Neural cell (in vitro differentiated cells): ENCODE measurements at regions not wholly inside any gene's neighbourhood (a gene's known extent, or its start where the extent isn't known, plus 50 kb on each side); places are given as distances from the start of the nearest gene placed in this dataset.
"Not testable (repeated sequence)": the region's sequence is repeated elsewhere in the genome, so short reads cannot be mapped to it uniquely, and the experiment has no call there.

Experiments
- H2AFZ ChIP-seq: fragments of 200-600, 300-800 bp; sonication (generic), shearing (Covaris generic); 2 replicates; pipeline ENCODE4 v1.6.0; 2014; ENCODE audit warnings: low read depth, mild to moderate bottlenecking, antibody characterized with exemption, low read length, moderate library complexity
- H3F3A ChIP-seq: fragments of 200-600 bp; shearing (Covaris generic); 2 replicates; pipeline ENCODE4 v1.6.1; 2016; ENCODE audit warnings: mild to moderate bottlenecking, moderate library complexity, mixed read lengths, antibody characterized with exemption, low read length; ENCODE audit not compliant: insufficient read depth, poor library complexity, severe bottlenecking
- H3K27ac ChIP-seq: fragments of 200-600, 300-800 bp; sonication (generic), shearing (Covaris generic); 2 replicates; pipeline ENCODE4 v1.5.1; 2014; ENCODE audit warnings: mild to moderate bottlenecking, low read length, moderate library complexity
- H3K27me3 ChIP-seq: fragments of 300-800, 200-600 bp; sonication (generic), shearing (Covaris generic); 2 replicates; pipeline ENCODE4 v1.6.0; 2014; ENCODE audit warnings: mild to moderate bottlenecking, low read depth, low read length, moderate library complexity; ENCODE audit not compliant: insufficient read depth
- H3K36me3 ChIP-seq: fragments of 300-800, 200-600 bp; sonication (generic), shearing (Covaris generic); 2 replicates; pipeline ENCODE4 v1.5.1; 2014; ENCODE audit warnings: mild to moderate bottlenecking, antibody characterized with exemption, low read length, moderate library complexity; ENCODE audit not compliant: insufficient read depth
- H3K4me2 ChIP-seq: fragments of 300-800, 200-600 bp; sonication (generic), shearing (Covaris generic); 2 replicates; pipeline ENCODE4 v1.6.0; 2014; ENCODE audit warnings: mild to moderate bottlenecking, low read length
- H3K4me3 ChIP-seq: fragments of 300-800, 200-600 bp; sonication (generic), shearing (Covaris generic); 2 replicates; pipeline ENCODE4 v1.5.1; 2014; ENCODE audit warnings: mild to moderate bottlenecking, low read length, moderate library complexity
- H3K79me2 ChIP-seq: fragments of 200-600 bp; shearing (Covaris generic); replicated peaks from 2 replicates; pipeline ENCODE4 v1.6.0; 2014; ENCODE audit warnings: mild to moderate bottlenecking, low read length, moderate library complexity; ENCODE audit not compliant: insufficient read depth
- H3K9ac ChIP-seq: fragments of 300-800, 200-600 bp; sonication (generic), shearing (Covaris generic); 2 replicates; pipeline ENCODE4 v1.6.1; 2016; ENCODE audit warnings: mild to moderate bottlenecking, low read length, mixed read lengths
- H3K9me2 ChIP-seq: fragments of 200-600 bp; shearing (Covaris generic); 2 replicates; pipeline ENCODE4 v1.6.1; 2016; ENCODE audit warnings: mild to moderate bottlenecking, low read length, mixed read lengths; ENCODE audit not compliant: insufficient read depth
- H3K9me3 ChIP-seq: fragments of 200-600, 300-800 bp; sonication (generic), shearing (Covaris generic); 2 replicates; pipeline ENCODE4 v1.6.1; 2016; ENCODE audit warnings: mild to moderate bottlenecking, mixed run types, low read length, moderate library complexity, mixed read lengths
- H4K20me1 ChIP-seq: fragments of 200-600 bp; shearing (Covaris generic); 2 replicates; pipeline ENCODE4 v1.6.1; 2016; ENCODE audit warnings: mild to moderate bottlenecking, mixed run types; ENCODE audit not compliant: insufficient read depth
- EP300 ChIP-seq: fragments of 450-650 bp; conservative IDR thresholded peaks from 2 replicates; pipeline ENCODE4 v1.6.1; 2014; ENCODE audit warnings: antibody characterized with exemption, mild to moderate bottlenecking, moderate library complexity; ENCODE audit not compliant: poor library complexity, severe bottlenecking
- EZH2 ChIP-seq: fragments of 200-600, 300-800 bp; shearing (Covaris generic), sonication (generic); IDR thresholded peaks from 2 replicates; pipeline ENCODE4 v1.6.1; 2014; ENCODE audit warnings: antibody characterized with exemption, low read length, borderline replicate concordance, mild to moderate bottlenecking; ENCODE audit not compliant: insufficient read depth, poor library complexity, severe bottlenecking
- MXI1 ChIP-seq: fragments of 450-650 bp; conservative IDR thresholded peaks from 2 replicates; pipeline ENCODE4 v1.6.1; 2014; ENCODE audit warnings: antibody characterized with exemption, mild to moderate bottlenecking; ENCODE audit not compliant: poor library complexity, severe bottlenecking
- POLR2AphosphoS5 ChIP-seq: IDR thresholded peaks from 2 replicates; pipeline ENCODE4 v1.6.1; 2012
- RAD21 ChIP-seq: fragments of 450-650 bp; conservative IDR thresholded peaks from 2 replicates; pipeline ENCODE4 v1.6.1; 2014; ENCODE audit warnings: antibody characterized with exemption, mild to moderate bottlenecking, moderate library complexity
- REST ChIP-seq: IDR thresholded peaks from 2 replicates; pipeline ENCODE4 v1.6.1; 2012; ENCODE audit warnings: borderline replicate concordance
- SMC3 ChIP-seq: fragments of 450-650 bp; conservative IDR thresholded peaks from 2 replicates; pipeline ENCODE4 v1.6.1; 2014; ENCODE audit warnings: antibody characterized with exemption, mild to moderate bottlenecking, moderate library complexity; ENCODE audit not compliant: poor library complexity
- TAF1 ChIP-seq: IDR thresholded peaks from 2 replicates; pipeline ENCODE4 v1.6.1; 2012; ENCODE audit warnings: low read depth
- TF ChIP-seq, protein P1 (sequence below): fragments of 450-650 bp; IDR thresholded peaks from 2 replicates; pipeline ENCODE4 v1.5.1; 2014; ENCODE audit warnings: antibody characterized with exemption, mild to moderate bottlenecking, moderate library complexity; ENCODE audit not compliant: poor library complexity, severe bottlenecking

DNA sequence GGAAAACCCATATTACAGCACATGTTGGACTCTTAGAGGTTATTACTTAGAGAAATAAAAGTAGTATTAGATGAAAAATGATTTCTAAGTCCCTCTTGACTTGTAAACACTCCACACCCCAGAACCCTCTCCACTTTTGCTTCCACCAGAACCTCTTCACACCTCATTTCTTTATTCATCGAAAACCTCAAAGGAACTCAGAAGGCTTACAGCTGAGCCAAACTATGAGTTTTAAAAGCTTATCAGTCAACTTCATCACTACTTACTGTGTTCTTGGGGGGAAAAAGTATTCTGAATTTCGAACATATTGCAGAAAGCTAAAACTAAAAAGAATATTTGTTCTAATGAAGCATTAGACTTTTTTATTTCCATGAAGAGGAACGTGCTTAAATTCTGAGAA lies 547.8 kb upstream of the STEAP1 start:
- H3K36me3 ChIP-seq = no peaks in the 10 kb centered on the region
- no peaks in the 10 kb centered on the region for H4K20me1 ChIP-seq
- H3K9me2 ChIP-seq = no peaks in the 10 kb centered on the region
- H3K4me2 ChIP-seq = no peak overlapping the region
- no peaks in the 10 kb centered on the region for H3K79me2 ChIP-seq
- no peak overlapping the region for H2AFZ ChIP-seq
- H3F3A ChIP-seq = no peaks in the 10 kb centered on the region
- H3K27ac ChIP-seq = no peak overlapping the region
- H3K27me3 ChIP-seq = no peaks in the 10 kb centered on the region
- no peak overlapping the region for H3K9ac ChIP-seq
- TF ChIP-seq EP300 (no peak), RAD21 (no peak), TAF1 (no peak), REST (no peak), POLR2AphosphoS5 (no peak), SMC3 (no peak)
- TF ChIP-seq, protein P1, sequence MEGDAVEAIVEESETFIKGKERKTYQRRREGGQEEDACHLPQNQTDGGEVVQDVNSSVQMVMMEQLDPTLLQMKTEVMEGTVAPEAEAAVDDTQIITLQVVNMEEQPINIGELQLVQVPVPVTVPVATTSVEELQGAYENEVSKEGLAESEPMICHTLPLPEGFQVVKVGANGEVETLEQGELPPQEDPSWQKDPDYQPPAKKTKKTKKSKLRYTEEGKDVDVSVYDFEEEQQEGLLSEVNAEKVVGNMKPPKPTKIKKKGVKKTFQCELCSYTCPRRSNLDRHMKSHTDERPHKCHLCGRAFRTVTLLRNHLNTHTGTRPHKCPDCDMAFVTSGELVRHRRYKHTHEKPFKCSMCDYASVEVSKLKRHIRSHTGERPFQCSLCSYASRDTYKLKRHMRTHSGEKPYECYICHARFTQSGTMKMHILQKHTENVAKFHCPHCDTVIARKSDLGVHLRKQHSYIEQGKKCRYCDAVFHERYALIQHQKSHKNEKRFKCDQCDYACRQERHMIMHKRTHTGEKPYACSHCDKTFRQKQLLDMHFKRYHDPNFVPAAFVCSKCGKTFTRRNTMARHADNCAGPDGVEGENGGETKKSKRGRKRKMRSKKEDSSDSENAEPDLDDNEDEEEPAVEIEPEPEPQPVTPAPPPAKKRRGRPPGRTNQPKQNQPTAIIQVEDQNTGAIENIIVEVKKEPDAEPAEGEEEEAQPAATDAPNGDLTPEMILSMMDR = no peak
- no peak overlapping the region for H3K4me3 ChIP-seq
- H3K9me3 ChIP-seq = no peaks in the 10 kb centered on the region

- no peaks in the 10 kb centered on the region for H3K9me2 ChIP-seq
- no peak overlapping the region for H3K9ac ChIP-seq
- H2AFZ ChIP-seq = no peak overlapping the region
- H3K79me2 ChIP-seq = no peaks in the 10 kb centered on the region
- no peaks in the 10 kb centered on the region for H3K27me3 ChIP-seq
- no peaks in the 10 kb centered on the region for H4K20me1 ChIP-seq
- no peak overlapping the region for H3K4me2 ChIP-seq
- H3K27ac ChIP-seq = no peak overlapping the region
- no peak overlapping the region for H3K4me3 ChIP-seq
- H3F3A ChIP-seq = no peaks in the 10 kb centered on the region
- TF ChIP-seq TAF1 (no peak), RAD21 (no peak), MXI1 (no peak), SMC3 (no peak), EZH2 (no peak), REST (no peak), EP300 (no peak), POLR2AphosphoS5 (no peak)
- TF ChIP-seq, protein P1 = no peak
- H3K9me3 ChIP-seq = no peaks in the 10 kb centered on the region
- H3K36me3 ChIP-seq = no peaks in the 10 kb centered on the region
These were observed 546.5 kb upstream of the STEAP1 start for GRCh38 chr7:89607792-89608191.

- H3K9ac ChIP-seq, H3K79me2 ChIP-seq, H3K27ac ChIP-seq, H2AFZ ChIP-seq, H3K4me2 ChIP-seq, H4K20me1 ChIP-seq, H3K4me3 ChIP-seq, H3K27me3 ChIP-seq, H3K36me3 ChIP-seq, H3F3A ChIP-seq, H3K9me3 ChIP-seq, H3K9me2 ChIP-seq: not testable (repeated sequence)
These were observed 537.4 kb upstream of the STEAP1 start for GRCh38 chr7:89616829-89617228.
